ENCODE measurements at regions not wholly inside any gene's neighbourhood (a gene's known extent, or its start where the extent isn't known, plus 50 kb on each side); places are given as distances from the start of the nearest gene placed in this dataset.
"Not testable (repeated sequence)": the region's sequence is repeated elsewhere in the genome, so short reads cannot be mapped to it uniquely, and the experiment has no call there.

DNA sequence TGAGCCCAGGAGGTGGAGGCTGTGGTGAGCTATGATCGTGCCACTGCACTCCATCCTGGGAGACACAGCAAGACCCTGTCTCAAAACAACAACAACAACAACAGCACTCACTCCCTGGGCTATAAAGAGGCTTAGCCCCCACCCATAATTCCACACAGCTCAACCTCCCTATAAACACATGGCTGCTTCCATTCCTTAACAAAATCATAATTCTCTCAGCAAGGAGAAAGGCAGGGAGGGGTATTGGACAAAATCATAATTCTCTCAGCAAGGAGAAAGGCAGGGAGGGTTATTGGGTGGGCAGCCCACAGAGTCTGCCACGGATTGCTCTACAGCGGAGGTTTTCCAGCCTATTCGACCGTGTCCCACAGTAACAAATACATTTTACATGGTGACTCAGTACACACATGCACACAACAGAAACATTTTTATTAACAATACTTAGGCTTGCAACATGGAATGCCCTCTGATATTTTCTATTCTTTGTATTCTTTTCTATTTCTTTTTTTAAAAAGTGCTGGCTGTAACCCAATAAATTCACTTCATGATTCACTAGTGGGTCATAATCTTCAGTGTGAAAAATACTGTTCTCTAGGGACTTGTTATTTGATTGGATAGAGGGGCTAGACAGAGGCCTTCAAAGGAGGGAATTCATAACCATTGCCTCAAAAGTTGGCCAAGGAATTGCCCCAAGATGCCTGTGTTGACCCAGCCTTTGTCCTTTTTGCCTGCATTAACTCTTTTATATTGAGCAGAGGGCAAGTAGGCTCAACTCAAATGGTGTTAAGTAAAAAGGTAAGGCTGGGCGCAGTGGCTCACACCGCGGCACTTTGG, 50.6 kb upstream of the ZMYND8 start:
- no peak for DNase-seq

DNA sequence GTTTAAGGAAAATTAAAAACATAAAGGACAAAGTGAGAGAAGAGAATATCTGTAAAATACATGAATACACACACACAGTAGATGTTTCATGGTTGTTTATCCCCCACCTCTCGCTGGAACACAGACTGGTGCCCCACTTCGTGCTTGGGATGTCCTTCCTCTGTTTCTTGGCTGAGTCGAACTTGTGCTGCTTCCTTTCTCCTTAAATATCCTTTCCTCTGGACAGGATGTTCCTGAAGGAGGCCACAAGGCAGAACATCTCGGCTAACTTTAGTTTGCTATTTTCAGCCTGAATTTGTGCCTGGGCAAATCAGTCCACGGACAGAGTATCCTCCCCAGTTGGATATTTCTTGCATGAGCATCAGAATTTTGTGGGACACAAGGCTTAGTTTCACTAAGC, 54.7 kb upstream of the ZMYND8 start:
- no peak for DNase-seq

DNA sequence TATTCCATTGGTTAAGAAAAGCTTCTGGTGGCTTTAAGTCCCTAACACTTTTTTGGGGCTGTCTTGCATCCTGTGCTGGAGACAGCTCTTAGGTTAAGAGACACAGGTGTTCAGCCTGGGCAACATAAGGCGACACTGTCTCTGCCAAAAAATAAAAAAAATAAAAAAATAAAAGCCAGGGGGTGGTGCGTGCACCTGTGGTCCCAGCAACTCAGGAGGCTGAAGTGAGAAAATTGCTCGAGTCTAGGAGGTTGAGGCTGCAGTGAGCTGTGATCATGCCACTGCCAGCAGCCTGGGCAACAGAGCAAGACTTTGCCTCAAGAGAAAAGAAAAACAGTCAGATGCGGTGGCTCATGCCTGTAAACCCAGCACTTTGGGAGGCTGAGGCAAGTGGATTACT, 55.6 kb upstream of the ZMYND8 start:
- no peak for DNase-seq

DNA sequence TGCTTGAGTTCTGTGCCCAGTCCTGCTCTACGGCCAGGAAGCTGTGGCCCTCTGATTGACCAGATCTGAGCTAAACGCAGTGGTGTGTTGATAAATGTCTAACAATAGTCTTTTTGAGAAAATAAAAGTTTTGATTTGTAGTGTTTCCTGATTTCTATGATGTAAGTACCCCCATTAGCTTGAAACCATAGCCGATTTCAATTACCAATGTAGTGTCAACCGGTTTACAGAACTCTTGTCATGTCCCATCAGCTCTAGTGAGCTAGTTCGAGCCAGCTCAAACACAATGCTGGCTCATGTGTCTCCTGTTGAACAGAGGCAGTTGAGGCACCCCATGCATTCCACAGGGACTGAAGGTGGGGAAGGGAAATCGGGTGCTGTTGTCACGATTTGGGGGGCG, 56.7 kb upstream of the ZMYND8 start:
- no peak for DNase-seq

DNA sequence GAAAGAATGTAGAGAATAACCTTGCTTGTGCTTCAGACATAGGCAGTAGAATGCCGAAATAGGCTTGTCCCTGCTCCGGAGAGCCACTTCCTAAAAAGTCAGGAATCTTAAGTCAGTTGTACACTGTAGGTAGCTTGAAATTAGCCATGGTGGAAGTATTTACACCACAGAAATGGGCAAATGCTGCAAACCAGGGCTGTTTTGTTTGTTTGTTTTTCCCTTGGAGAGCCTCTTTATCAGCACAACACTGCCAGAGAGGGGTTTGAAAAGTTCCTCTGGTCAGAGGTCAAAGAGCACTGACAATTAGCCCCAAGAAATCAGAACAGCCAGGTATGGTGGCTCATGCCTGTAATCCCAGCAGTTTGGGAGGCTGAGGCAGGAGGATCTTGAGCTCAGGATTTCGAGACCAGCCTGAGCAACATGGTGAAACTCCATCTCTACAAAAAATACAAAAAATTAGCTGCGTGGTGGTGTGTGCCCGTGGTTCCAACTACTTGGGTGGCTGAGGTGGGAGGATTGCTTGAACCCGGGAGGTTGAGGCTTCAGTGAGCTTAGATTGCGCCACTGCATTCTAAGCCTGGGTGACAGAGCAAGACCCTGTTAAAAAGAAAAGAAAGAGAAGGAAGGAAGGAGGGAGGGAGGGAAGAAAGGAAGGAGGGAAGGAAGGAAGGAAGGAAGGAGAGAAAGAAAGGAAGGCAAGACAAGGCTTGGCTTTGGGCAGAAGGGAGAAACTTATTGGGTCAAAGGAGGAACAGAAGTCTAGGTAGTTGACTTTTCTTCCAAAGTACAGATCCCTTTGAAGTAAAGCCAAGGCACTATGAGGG, 61.0 kb upstream of the ZMYND8 start:
- DNase-seq = no peak

DNA sequence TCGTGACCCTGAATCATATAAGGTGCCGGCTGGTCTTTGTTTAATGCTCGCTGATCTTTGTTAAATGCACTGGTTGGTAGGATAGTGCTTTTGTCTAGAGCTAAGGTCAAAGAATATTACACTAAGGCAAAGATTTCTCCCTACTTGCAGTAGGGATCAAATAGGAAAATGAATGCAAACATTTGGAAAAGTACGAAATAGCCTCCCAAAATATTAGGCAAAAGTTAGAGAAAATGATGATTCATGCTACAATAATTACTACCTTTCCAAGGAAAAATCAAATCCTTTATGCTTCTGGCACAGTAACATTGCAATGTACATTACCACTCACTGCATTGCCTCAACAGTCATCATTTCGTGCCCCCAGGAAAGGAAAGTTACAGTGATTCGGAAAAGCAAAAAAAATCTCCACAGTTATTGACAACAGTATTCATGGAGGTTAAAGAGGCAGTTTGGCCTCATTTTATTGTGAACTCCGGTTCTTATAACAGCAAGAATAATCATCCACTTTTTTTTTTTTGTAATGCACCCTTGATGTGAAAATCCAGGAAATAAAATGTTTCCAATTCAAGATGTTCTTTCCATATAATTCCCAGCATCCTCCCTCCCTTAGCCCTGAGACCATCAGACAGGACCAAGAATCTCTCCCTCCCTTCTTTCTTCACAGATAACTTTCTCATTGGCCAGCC, 61.7 kb upstream of the ZMYND8 start:
- no peak for DNase-seq

DNA sequence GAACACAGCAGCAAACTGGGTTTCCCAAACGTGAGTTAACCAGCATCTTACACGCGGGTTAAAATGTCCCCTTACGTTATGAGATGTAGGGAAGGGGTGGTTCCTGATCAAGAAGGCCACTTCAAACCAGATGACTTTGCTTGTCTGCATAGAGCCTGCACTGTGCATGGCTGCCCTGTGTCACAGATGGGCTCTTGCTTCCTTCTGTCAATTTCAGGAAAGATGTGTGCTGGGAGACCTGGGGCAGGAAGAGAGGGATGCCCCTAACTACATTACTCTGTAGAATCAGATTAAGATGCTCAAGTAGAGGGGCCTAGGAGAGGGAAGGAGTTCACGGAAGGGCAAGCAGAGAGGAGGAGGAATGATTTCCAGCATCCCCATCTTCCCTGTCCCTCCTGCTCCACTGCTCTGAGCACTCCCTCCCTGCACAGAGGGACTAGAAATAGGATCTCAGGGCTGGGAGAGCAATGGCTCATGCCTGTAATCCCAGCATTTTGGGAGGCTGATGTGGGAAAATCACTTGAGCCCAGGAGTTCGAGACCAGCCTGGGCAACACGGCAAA, 63.5 kb upstream of the ZMYND8 start:
- DNase-seq = no peak

DNA sequence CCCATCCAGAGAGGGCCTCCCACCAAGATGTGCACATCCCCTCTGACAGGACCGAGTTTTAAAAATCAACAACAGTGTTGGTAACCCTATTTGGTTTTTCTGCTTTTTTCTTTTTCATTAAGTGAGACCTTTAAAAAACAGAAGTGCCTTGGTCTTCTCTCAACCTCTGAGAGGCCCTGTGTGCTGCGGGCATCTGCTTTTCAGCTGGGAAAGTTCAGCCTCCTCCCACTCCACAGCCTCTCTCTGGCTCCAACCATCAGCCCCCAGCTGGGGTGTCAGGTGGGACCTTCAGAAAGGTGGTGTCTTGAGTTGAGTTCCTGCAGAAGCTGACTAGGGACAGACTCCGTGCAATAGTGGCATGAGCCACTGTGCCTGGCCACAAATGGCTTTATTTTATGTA, 64.6 kb upstream of the ZMYND8 start:
- DNase-seq = no peak

DNA sequence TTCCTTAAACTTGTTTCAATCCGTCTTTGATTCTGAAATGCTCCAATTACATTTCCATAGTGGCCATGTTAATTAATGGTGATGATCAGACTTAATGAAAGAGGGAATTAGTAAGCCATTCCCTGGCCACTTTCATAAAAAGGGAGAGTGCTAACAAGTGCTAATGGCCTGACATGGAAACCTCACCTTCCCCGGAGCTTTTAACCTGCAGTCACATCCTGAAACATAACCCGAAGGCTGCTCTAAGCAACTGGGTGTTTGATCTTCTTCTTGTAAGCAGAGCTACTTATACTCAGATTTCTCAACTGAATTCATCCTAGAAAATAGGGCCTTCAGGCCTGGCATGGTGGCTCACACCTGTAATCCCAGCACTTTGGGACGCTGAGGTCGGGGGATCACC, 67.1 kb upstream of the ZMYND8 start:
- no peak for DNase-seq

DNA sequence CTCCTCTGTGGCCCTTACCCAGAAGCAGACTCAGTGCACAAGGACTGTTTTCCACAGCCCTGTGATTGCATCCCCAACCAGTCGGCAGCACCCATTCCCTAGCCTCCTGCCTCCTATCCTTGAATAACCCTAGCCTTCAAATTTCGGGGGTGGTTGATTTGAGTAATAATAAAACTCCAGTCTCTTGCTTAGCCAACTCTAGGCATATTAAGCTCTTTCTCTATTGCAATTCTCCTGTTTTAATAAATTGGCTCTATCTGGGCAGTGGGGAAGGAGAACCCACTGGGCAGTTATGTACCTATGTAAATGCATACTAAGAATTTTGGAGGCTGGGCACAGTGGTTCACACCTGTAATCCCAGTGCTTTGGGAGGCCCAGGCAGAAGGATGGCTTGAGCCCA, 70.6 kb upstream of the ZMYND8 start:
- DNase-seq = no peak

DNA sequence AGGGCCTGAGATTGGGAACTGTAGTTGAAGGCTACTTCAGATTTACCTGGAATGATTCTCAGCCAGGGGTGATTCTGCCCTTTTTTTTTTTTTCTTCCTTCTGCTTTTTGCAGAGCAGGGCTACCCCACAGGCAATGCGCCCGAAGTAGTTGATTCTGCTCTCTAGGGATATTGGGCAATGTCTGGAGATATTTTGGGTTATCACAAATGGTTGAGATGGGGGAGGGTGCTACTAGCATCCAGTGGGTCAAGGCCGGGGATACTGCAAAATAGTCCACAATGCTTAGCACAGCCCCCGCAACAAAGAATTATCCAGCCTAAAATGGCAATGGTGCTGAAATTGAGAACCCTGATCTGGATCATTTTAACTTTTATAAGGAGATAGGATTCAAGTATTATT, 71.2 kb upstream of the ZMYND8 start:
- DNase-seq = no peak

DNA sequence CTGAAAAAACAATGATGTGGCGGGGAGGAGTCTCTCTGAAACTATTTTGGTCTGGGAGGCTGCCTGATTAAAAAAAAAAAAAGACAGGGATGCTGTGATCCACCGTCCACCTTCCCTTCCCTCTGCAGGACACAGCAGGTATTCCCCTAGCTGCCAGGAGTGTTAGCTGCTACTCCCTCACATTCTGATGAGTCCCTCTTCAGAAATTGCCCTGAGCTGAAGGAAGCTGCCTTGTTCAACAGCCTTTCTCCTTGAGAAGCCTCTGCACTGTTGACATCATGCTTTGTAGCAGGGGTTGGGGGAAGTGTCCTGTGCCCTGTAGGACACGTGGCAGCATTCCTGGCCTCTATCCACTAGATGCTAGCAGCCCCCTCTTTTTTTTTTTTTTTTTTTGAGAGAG, 71.7 kb upstream of the ZMYND8 start:
- no peak for DNase-seq

DNA sequence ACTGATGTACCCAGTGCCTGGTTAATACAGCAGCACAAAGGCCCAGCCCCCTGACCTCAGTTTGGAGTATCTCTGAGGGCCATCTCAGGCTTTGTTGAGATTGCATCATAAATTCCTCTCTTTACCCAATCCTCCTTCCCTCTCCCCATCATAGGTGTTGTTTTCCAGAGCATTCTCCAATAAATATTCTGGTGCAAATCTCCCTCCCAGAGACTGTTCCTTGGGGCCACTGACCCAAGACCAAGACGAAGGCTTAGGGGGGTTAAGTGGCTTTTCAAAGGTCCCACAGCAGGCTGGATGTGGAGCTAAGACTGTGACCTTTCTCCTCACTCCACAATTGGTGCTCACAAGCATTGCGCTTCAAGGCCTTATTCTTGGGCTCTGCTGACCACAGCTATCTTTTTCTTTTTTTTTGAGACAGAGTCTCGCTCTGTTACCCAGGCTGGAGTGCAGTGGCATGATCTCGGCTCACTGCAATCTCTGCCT, 72.4 kb upstream of the ZMYND8 start:
- DNase-seq = no peak

DNA sequence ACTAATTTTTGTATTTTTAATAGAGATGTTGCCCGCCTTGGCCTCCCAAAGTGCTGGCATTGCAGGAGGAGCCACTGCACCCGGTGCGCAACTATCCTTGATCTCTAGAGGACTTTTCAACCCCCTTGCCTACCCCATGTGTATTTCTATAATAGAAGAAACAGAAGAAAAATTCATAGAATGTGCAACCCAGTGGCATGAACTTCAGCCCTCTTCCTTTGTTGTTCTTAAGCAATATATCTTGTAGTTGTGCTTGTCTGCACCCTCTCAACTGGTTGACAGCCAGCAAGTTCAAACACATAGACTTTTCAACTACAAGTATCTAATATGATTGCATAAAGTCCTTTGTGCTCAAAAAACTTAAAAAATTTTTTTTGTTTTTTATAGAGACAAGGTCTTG, 72.3 kb upstream of the NCOA3 start:
- DNase-seq = no peak

DNA sequence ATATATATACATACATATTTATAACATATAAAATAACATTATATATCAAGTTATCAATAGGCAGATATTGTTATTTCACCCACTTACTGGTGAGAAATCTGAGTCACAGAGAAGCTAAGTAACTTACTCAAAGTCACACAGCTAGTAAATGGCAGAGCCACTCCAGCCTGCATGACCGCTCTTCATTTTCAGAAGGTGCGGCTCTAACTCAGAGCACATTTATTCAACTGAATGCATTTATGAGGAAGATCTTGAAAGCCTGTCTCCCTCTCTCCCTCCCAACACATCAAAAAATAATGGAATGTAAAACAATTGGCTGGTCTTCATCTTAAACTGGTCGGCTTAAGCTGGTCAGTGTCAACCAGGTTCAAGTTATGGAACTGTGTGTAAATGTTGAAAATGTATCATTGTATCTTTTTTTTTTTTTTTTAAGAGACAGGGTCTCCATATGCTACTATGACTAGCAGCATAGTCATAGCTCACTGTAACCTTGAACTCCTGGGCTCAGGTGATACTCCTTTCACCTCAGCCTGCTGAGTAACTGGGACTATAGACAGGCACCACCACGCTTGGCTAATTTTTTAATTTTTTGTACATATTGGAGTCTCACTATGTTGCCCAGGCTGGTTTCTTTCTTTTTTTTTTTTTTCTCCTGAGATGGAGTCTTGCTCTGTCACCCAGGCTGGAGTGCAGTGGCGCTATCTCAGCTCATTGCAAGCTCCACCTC, 70.7 kb upstream of the NCOA3 start:
- no peak for DNase-seq

DNA sequence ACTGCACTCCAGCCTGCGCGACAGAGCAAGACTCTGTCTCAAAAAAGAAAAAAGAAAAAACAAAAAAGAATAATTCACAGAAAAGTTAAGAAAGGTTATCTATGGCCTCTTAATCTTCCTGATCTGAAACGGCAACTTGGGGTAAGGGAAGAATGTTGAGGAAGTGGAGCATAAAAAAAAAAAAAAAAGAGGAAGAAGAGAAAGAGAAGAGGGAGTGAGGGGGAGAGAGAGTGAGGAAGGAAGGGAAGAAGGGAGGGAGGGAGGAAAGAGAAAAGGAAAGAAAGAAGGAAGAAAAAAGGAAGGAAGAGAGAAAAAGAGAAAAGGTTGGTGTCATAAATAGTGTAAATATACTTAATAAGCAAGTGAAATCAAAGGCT, 68.9 kb upstream of the NCOA3 start:
- DNase-seq = no peak

DNA sequence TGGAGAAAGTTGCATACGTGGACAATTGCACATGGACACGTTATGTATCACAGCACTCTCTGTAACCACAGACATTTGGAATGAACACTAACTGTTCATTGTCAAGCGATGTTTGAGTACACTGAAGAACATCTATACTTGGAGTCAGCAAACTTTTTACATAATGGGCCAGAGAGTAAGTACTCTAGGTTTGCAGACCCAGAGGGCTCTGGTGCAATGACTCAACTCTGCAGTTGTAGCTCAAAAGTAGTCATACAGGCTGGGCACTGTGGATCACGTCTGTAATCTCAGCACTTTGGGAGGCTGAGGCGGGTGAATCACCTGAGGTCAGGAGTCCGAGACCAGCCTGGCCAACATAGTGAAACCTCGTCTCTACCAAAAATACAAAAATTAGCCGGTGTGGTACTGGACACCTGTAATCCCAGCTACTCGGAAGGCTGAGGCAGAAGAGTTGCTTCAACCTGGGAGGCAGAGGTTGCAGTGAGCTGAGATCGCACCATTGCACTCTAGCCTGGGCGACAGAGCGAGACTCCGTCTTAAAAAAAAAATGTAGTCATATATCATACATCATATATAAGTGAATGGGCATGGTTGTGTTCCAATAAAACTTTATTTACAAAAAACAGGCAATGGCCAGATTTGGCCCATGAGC, 67.4 kb upstream of the NCOA3 start:
- not testable (repeated sequence) for DNase-seq

DNA sequence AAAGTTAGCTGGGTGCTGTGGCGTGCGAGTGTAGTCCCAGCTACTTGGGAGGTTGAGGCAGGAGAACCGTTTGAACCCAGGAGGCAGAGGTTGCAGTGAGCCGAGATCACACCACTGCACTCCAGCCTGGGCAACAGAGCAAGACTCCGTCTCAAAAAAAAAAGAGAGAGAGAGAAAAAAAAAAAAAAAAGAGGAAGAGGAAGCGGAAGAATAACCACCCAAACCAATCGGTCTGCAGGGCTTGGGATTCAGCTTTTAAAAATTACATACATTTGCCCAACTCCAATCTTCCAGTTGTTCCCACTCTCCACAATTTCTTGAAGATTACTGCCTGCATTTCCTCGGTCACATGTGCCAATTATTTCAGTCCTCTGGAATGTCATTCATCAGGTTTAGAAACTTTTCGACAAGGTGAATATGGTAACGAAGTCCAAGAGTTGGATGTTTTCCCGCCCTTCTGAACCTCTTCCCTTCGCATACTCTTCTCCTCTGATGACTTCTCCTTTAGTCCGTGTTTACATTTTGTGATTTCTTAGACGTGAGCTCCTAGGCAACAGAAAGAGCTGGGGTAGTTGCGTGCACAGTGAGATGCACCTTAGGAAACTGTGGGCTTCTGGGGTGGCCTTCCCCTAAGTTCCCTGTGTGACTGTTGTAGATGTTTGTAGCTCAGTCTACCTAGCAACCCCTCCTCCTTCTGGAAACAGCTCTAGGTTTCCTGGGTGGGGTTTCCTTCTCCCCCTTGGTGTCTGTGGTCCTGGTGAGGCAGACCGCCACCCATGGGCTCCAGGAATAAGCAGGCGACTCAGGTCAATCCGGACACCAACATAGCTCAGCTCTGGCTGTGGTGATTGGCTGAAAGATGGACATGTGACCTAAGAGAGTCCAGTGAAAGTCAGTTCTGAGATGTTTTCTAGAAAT, 63.0 kb upstream of the NCOA3 start:
- DNase-seq = peak; percentile 1

DNA sequence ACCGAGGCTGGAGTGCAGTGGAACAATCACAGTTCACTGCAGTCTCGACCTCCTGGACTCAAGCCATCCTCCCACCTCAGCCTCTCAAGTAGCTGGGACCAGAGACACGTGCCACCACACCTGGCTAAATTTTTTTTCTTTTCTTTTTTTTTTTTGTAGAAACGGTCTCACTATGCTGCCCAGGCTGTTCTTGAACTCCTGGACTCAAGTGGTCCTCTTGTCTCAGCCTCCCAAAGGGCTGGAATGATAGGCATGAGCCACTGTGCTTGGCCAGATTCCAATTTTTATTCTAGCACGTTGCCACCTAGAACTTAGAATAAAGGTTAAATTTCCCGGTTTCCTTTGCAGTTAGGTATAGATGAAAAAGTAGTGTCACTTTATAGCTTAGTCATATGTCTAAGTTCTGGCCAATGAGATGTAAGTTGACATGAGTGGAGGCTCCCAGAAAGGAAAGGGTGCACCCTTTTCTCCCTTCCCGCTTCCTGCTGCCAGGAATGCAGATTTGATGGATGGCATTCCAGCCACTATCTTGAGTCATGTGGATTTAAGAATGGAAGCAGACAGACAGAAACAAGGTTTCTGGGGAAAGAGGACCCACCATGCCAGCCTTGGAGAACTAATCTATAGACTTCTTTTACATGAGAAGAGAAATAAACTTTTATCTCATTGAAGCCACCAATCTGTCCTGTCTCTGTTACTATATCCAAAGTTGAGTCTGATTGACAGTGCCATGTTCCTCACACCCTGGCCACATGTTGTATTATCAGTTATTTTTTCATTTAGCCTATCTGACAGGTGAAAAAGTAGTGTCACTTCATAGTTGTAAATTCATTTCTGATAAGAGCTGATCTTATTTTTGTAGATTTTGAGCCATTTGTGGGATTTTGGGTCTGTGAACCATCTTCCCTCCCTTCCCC, 60.6 kb upstream of the NCOA3 start:
- DNase-seq = no peak

DNA sequence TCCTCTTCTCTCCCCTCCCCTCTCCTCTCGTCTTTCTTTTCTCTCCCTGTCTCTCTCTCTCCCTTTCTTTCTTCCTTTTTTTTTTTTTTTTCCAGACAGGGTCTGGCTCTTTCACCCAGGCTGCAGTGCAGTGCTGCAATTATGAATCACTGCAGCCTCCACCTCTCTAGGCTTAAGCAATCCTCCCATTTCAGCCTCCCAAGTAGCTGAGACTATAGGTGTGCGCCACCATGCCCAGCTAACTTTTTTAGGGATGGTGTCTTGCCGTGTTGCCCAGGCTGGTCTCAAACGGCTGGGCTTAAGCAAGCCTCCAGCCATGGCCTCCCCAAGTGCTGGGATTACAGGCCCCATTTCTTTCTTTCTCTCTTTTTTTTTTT, 59.9 kb upstream of the NCOA3 start:
- no peak for DNase-seq
